Neural cell (in vitro differentiated cells): ENCODE measurements at regions not wholly inside any gene's neighbourhood (a gene's known extent, or its start where the extent isn't known, plus 50 kb on each side); places are given as distances from the start of the nearest gene placed in this dataset.

ENCODE experiments used
- H2AFZ ChIP-seq: fragments of 200-600, 300-800 bp; sonication (generic), shearing (Covaris generic); 2 replicates; pipeline ENCODE4 v1.6.0; 2014; ENCODE audit warnings: low read depth, mild to moderate bottlenecking, antibody characterized with exemption, low read length, moderate library complexity
- H3F3A ChIP-seq: fragments of 200-600 bp; shearing (Covaris generic); 2 replicates; pipeline ENCODE4 v1.6.1; 2016; ENCODE audit warnings: mild to moderate bottlenecking, moderate library complexity, mixed read lengths, antibody characterized with exemption, low read length; ENCODE audit not compliant: insufficient read depth, poor library complexity, severe bottlenecking
- H3K27ac ChIP-seq: fragments of 200-600, 300-800 bp; sonication (generic), shearing (Covaris generic); 2 replicates; pipeline ENCODE4 v1.5.1; 2014; ENCODE audit warnings: mild to moderate bottlenecking, low read length, moderate library complexity
- H3K27me3 ChIP-seq: fragments of 300-800, 200-600 bp; sonication (generic), shearing (Covaris generic); 2 replicates; pipeline ENCODE4 v1.6.0; 2014; ENCODE audit warnings: mild to moderate bottlenecking, low read depth, low read length, moderate library complexity; ENCODE audit not compliant: insufficient read depth
- H3K36me3 ChIP-seq: fragments of 300-800, 200-600 bp; sonication (generic), shearing (Covaris generic); 2 replicates; pipeline ENCODE4 v1.5.1; 2014; ENCODE audit warnings: mild to moderate bottlenecking, antibody characterized with exemption, low read length, moderate library complexity; ENCODE audit not compliant: insufficient read depth
- H3K4me2 ChIP-seq: fragments of 300-800, 200-600 bp; sonication (generic), shearing (Covaris generic); 2 replicates; pipeline ENCODE4 v1.6.0; 2014; ENCODE audit warnings: mild to moderate bottlenecking, low read length
- H3K4me3 ChIP-seq: fragments of 300-800, 200-600 bp; sonication (generic), shearing (Covaris generic); 2 replicates; pipeline ENCODE4 v1.5.1; 2014; ENCODE audit warnings: mild to moderate bottlenecking, low read length, moderate library complexity
- H3K79me2 ChIP-seq: fragments of 200-600 bp; shearing (Covaris generic); replicated peaks from 2 replicates; pipeline ENCODE4 v1.6.0; 2014; ENCODE audit warnings: mild to moderate bottlenecking, low read length, moderate library complexity; ENCODE audit not compliant: insufficient read depth
- H3K9ac ChIP-seq: fragments of 300-800, 200-600 bp; sonication (generic), shearing (Covaris generic); 2 replicates; pipeline ENCODE4 v1.6.1; 2016; ENCODE audit warnings: mild to moderate bottlenecking, low read length, mixed read lengths
- H3K9me2 ChIP-seq: fragments of 200-600 bp; shearing (Covaris generic); 2 replicates; pipeline ENCODE4 v1.6.1; 2016; ENCODE audit warnings: mild to moderate bottlenecking, low read length, mixed read lengths; ENCODE audit not compliant: insufficient read depth
- H3K9me3 ChIP-seq: fragments of 200-600, 300-800 bp; sonication (generic), shearing (Covaris generic); 2 replicates; pipeline ENCODE4 v1.6.1; 2016; ENCODE audit warnings: mild to moderate bottlenecking, mixed run types, low read length, moderate library complexity, mixed read lengths
- H4K20me1 ChIP-seq: fragments of 200-600 bp; shearing (Covaris generic); 2 replicates; pipeline ENCODE4 v1.6.1; 2016; ENCODE audit warnings: mild to moderate bottlenecking, mixed run types; ENCODE audit not compliant: insufficient read depth
- EP300 ChIP-seq: fragments of 450-650 bp; conservative IDR thresholded peaks from 2 replicates; pipeline ENCODE4 v1.6.1; 2014; ENCODE audit warnings: antibody characterized with exemption, mild to moderate bottlenecking, moderate library complexity; ENCODE audit not compliant: poor library complexity, severe bottlenecking
- EZH2 ChIP-seq: fragments of 200-600, 300-800 bp; shearing (Covaris generic), sonication (generic); IDR thresholded peaks from 2 replicates; pipeline ENCODE4 v1.6.1; 2014; ENCODE audit warnings: antibody characterized with exemption, low read length, borderline replicate concordance, mild to moderate bottlenecking; ENCODE audit not compliant: insufficient read depth, poor library complexity, severe bottlenecking
- MXI1 ChIP-seq: fragments of 450-650 bp; conservative IDR thresholded peaks from 2 replicates; pipeline ENCODE4 v1.6.1; 2014; ENCODE audit warnings: antibody characterized with exemption, mild to moderate bottlenecking; ENCODE audit not compliant: poor library complexity, severe bottlenecking
- POLR2AphosphoS5 ChIP-seq: IDR thresholded peaks from 2 replicates; pipeline ENCODE4 v1.6.1; 2012
- RAD21 ChIP-seq: fragments of 450-650 bp; conservative IDR thresholded peaks from 2 replicates; pipeline ENCODE4 v1.6.1; 2014; ENCODE audit warnings: antibody characterized with exemption, mild to moderate bottlenecking, moderate library complexity
- SMC3 ChIP-seq: fragments of 450-650 bp; conservative IDR thresholded peaks from 2 replicates; pipeline ENCODE4 v1.6.1; 2014; ENCODE audit warnings: antibody characterized with exemption, mild to moderate bottlenecking, moderate library complexity; ENCODE audit not compliant: poor library complexity
- TAF1 ChIP-seq: IDR thresholded peaks from 2 replicates; pipeline ENCODE4 v1.6.1; 2012; ENCODE audit warnings: low read depth
- TF ChIP-seq, protein P1 (sequence below): IDR thresholded peaks from 2 replicates; pipeline ENCODE4 v1.6.1; 2012; ENCODE audit warnings: borderline replicate concordance
- TF ChIP-seq, protein P2 (sequence below): fragments of 450-650 bp; IDR thresholded peaks from 2 replicates; pipeline ENCODE4 v1.5.1; 2014; ENCODE audit warnings: antibody characterized with exemption, mild to moderate bottlenecking, moderate library complexity; ENCODE audit not compliant: poor library complexity, severe bottlenecking

DNA sequence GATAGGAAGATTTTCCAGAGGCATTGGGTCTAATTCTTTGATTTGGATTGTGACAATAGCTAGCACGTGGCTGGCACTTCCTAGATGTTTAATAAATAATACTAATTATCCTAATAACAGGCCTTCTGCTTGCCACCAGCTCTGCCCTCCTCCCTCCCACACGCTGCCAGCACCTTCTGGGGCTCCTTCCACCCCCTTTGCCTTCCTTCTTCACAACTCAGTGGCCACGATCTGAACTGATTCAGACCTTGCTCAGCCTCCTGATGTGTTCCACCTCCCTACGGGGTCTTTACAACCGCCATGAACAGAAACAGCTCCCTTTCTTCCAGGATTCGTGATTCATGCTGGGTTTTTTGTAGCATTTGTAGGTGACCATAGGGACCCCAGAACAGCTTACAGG, 310.3 kb upstream of the HS6ST1 start:
- H3K79me2 ChIP-seq, result no peaks in the 10 kb centered on the region

DNA sequence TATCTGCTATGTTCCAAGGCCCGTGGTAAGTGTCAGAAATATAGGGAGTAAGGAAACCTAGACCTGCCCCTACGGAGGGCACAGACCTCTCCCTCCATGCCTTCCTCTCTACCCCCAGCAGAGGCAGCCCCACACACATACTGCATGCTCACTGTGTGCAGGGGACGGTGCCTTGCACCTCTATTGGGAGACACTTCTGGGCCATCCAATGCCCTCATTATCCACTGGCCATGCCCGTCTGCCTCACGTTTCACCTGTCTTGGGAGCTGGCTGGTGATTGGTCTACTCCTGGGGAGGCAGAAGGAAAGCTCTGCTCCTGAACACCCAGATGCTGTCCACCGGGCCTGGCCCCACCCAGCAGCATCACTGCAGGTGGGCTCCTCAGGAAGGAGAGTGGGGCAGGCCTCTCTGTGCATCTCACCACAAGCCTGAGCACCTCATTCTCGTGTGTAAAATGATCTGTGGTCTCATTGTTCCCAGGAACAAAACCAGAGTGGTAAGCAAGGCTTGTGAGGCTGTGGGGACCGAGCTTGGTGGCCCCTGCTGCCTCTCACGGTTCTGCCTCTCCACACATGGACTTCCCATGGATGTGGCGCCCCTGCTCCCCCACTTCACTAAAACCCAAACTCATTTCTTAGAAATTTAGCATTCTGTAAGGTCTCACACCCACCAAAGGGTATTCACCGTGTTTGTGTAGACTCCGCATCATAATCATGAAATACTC, 312.5 kb upstream of the HS6ST1 start:
- Histone ChIP-seq H2AFZ (no peak overlapping the region), H3K36me3 (no peaks in the 10 kb centered on the region), H3K4me2 (no peak overlapping the region), H3F3A (no peaks in the 10 kb centered on the region), H3K4me3 (no peak overlapping the region), H3K27ac (no peak overlapping the region), H3K79me2 (no peaks in the 10 kb centered on the region), H3K27me3 (no peaks in the 10 kb centered on the region), H4K20me1 (no peaks in the 10 kb centered on the region), H3K9me2 (no peaks in the 10 kb centered on the region), H3K9ac (no peak overlapping the region), H3K9me3 (no peaks in the 10 kb centered on the region)
- TF ChIP-seq POLR2AphosphoS5 (no peak), MXI1 (no peak), TAF1 (no peak), SMC3 (no peak), EZH2 (no peak), EP300 (no peak), RAD21 (no peak)
- TF ChIP-seq, protein P1, sequence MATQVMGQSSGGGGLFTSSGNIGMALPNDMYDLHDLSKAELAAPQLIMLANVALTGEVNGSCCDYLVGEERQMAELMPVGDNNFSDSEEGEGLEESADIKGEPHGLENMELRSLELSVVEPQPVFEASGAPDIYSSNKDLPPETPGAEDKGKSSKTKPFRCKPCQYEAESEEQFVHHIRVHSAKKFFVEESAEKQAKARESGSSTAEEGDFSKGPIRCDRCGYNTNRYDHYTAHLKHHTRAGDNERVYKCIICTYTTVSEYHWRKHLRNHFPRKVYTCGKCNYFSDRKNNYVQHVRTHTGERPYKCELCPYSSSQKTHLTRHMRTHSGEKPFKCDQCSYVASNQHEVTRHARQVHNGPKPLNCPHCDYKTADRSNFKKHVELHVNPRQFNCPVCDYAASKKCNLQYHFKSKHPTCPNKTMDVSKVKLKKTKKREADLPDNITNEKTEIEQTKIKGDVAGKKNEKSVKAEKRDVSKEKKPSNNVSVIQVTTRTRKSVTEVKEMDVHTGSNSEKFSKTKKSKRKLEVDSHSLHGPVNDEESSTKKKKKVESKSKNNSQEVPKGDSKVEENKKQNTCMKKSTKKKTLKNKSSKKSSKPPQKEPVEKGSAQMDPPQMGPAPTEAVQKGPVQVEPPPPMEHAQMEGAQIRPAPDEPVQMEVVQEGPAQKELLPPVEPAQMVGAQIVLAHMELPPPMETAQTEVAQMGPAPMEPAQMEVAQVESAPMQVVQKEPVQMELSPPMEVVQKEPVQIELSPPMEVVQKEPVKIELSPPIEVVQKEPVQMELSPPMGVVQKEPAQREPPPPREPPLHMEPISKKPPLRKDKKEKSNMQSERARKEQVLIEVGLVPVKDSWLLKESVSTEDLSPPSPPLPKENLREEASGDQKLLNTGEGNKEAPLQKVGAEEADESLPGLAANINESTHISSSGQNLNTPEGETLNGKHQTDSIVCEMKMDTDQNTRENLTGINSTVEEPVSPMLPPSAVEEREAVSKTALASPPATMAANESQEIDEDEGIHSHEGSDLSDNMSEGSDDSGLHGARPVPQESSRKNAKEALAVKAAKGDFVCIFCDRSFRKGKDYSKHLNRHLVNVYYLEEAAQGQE, result no peak
- TF ChIP-seq, protein P2, sequence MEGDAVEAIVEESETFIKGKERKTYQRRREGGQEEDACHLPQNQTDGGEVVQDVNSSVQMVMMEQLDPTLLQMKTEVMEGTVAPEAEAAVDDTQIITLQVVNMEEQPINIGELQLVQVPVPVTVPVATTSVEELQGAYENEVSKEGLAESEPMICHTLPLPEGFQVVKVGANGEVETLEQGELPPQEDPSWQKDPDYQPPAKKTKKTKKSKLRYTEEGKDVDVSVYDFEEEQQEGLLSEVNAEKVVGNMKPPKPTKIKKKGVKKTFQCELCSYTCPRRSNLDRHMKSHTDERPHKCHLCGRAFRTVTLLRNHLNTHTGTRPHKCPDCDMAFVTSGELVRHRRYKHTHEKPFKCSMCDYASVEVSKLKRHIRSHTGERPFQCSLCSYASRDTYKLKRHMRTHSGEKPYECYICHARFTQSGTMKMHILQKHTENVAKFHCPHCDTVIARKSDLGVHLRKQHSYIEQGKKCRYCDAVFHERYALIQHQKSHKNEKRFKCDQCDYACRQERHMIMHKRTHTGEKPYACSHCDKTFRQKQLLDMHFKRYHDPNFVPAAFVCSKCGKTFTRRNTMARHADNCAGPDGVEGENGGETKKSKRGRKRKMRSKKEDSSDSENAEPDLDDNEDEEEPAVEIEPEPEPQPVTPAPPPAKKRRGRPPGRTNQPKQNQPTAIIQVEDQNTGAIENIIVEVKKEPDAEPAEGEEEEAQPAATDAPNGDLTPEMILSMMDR, result no peak

More for the DNA sequence above, 310.3 kb upstream of the HS6ST1 start:
- H3K9me2 ChIP-seq, result no peaks in the 10 kb centered on the region
- no peaks in the 10 kb centered on the region for H3F3A ChIP-seq
- no peak overlapping the region for H3K4me3 ChIP-seq
- H3K9me3 ChIP-seq, result no peaks in the 10 kb centered on the region
- TF ChIP-seq, protein P1, result no peak
- TF ChIP-seq MXI1 (no peak), SMC3 (no peak), RAD21 (no peak), TAF1 (no peak), EZH2 (no peak), EP300 (no peak)
- TF ChIP-seq, protein P2, result no peak
- H3K27ac ChIP-seq, result no peak overlapping the region
- no peak overlapping the region for H3K9ac ChIP-seq
- no peaks in the 10 kb centered on the region for H3K27me3 ChIP-seq
- H3K4me2 ChIP-seq, result no peak overlapping the region
- H4K20me1 ChIP-seq, result no peaks in the 10 kb centered on the region
- no peaks in the 10 kb centered on the region for H3K36me3 ChIP-seq
- H2AFZ ChIP-seq, result no peak overlapping the region
